HepG2 (cell line): ENCODE measurements at regions not wholly inside any gene's neighbourhood (a gene's known extent, or its start where the extent isn't known, plus 50 kb on each side); places are given as distances from the start of the nearest gene placed in this dataset.

Source experiments
- ATAC-seq: fragments of 200-7000 bp; cut with Tn5 transposase; 3 replicates; pipeline ENCODE4 v1.9.1; 2020; ENCODE audit warnings: mild to moderate bottlenecking, moderate library complexity
- BruUV-seq: library from RNA; stranded (reverse); fragments of 400-500 nt; replicated peaks from 2 replicates; lab custom pipeline; 2021; lab: Mats Ljungman, UMichigan
- CTCF ChIA-PET: fragments of 300-600 bp; formaldehyde crosslinking; extraction: SDS; loops from one replicate; lab custom pipeline; 2021; ENCODE audit warnings: low total read pairs, inconsistent platforms, low intra/inter-chr PET ratio; lab: Yijun Ruan, JAX
- POLR2A ChIA-PET: fragments of 350-600 bp; sonication (Branson Sonifier 250); formaldehyde crosslinking; loops from one replicate; lab custom pipeline; 2020; ENCODE audit warnings: antibody characterized with exemption, inconsistent platforms; lab: Yijun Ruan, JAX
- DNase-seq: peaks from one replicate; pipeline ENCODE4 v3.0.0-alpha.2; 2015; ENCODE audit warnings: low spot score
- FAIRE-seq: peaks from 3 replicates; lab custom pipeline; 2011; peaks lifted over from hg19 to GRCh38; lab: Jason Lieb, UNC
- H2AFZ ChIP-seq: one replicate; pipeline ENCODE4 v1.6.1; 2011; ENCODE audit warnings: low read length, inconsistent platforms
- H3K27ac ChIP-seq: fragments of 300-600 bp; 3 replicates; pipeline ENCODE4 v1.8.0; 2011; ENCODE audit warnings: mixed run types, mild to moderate bottlenecking, mixed read lengths, low read length, inconsistent platforms; ENCODE audit not compliant: insufficient read depth; ENCODE audit errors: extremely low read length
- H3K27me3 ChIP-seq, 2 experiments: fragments of 200-600 bp in 1 of 2; 2 replicates in 1 of 2; 3 replicates in 1 of 2; pipeline versions ENCODE4 v1.6.0 to v1.8.0; 2011; ENCODE audit warnings: low read length in 2 of 2, mild to moderate bottlenecking in 2 of 2, moderate library complexity in 2 of 2, inconsistent platforms in 1 of 2; ENCODE audit not compliant: insufficient read depth in 2 of 2, control insufficient read depth in 1 of 2
- H3K36me3 ChIP-seq, 2 experiments: fragments of 200-600 bp in 1 of 2; replicated peaks in 1 of 2; 2 replicates in 1 of 2; 3 replicates in 1 of 2; pipeline versions ENCODE4 v1.5.1 to v1.8.0; 2011; ENCODE audit warnings: low read length in 2 of 2, inconsistent platforms in 1 of 2; ENCODE audit not compliant: insufficient read depth in 2 of 2, control insufficient read depth in 1 of 2
- H3K4me1 ChIP-seq: 2 replicates; pipeline ENCODE4 v1.5.1; 2012; ENCODE audit warnings: low read length, inconsistent platforms; ENCODE audit not compliant: insufficient read depth
- H3K4me2 ChIP-seq: 2 replicates; pipeline ENCODE4 v1.6.0; 2011; ENCODE audit warnings: low read depth, low read length, inconsistent platforms
- H3K4me3 ChIP-seq, 3 experiments: fragments of 200-600 bp in 1 of 3; sonication (generic), shearing (Covaris generic) in 1 of 3; replicated peaks in 1 of 3; 2 replicates each; pipeline ENCODE4 v1.5.1; 2011 to 2016; ENCODE audit warnings: low read length in 3 of 3, inconsistent platforms in 2 of 3, low read depth in 2 of 3, mild to moderate bottlenecking in 2 of 3, control low read depth in 1 of 3, mixed read lengths in 1 of 3; ENCODE audit not compliant: insufficient read depth in 1 of 3
- H3K79me2 ChIP-seq: one replicate; pipeline ENCODE4 v1.6.1; 2011; ENCODE audit warnings: low read length, inconsistent platforms; ENCODE audit not compliant: insufficient read depth
- H3K9ac ChIP-seq: 2 replicates; pipeline ENCODE4 v1.6.0; 2011; ENCODE audit warnings: mild to moderate bottlenecking, low read depth, low read length, inconsistent platforms; ENCODE audit not compliant: insufficient read depth
- H3K9me3 ChIP-seq: 2 replicates; pipeline ENCODE4 v1.5.1; 2012; ENCODE audit warnings: mild to moderate bottlenecking, low read length
- H4K20me1 ChIP-seq: 2 replicates; pipeline ENCODE4 v1.6.0; 2011; ENCODE audit warnings: inconsistent platforms, mild to moderate bottlenecking, low read length, moderate library complexity; ENCODE audit not compliant: insufficient read depth
- CSRNP1 ChIP-seq: sonication (generic); formaldehyde crosslinking; IDR thresholded peaks from 2 replicates; pipeline ENCODE4 v1.8.1; 2023; ENCODE audit warnings: mild to moderate bottlenecking, missing genetic modification reagents
- E2F5 ChIP-seq: sonication (generic); formaldehyde crosslinking; conservative IDR thresholded peaks from 2 replicates; pipeline ENCODE4 v1.4.0; 2020; ENCODE audit warnings: missing genetic modification reagents
- FOXM1 ChIP-seq: sonication (generic); formaldehyde crosslinking; IDR thresholded peaks from 2 replicates; pipeline ENCODE4 v1.5.0; 2020; ENCODE audit warnings: missing genetic modification reagents
- HCFC1 ChIP-seq: fragments of 150-350 bp; IDR thresholded peaks from 2 replicates; pipeline ENCODE4 v1.6.1; 2014; ENCODE audit warnings: low read depth, low read length
- HIC2 ChIP-seq: sonication (generic); formaldehyde crosslinking; IDR thresholded peaks from 2 replicates; pipeline ENCODE4 v1.9.0; 2022; ENCODE audit warnings: low read depth, missing genetic modification reagents
- HOXA9 ChIP-seq: sonication (generic); formaldehyde crosslinking; IDR thresholded peaks from 2 replicates; pipeline ENCODE4 v1.8.1; 2022; ENCODE audit warnings: missing genetic modification reagents, mild to moderate bottlenecking, moderate library complexity, borderline replicate concordance
- NKX3-1 ChIP-seq: sonication (generic); formaldehyde crosslinking; IDR thresholded peaks from 2 replicates; pipeline ENCODE4 v1.5.0; 2020; ENCODE audit warnings: missing genetic modification reagents
- PATZ1 ChIP-seq: sonication (generic); formaldehyde crosslinking; IDR thresholded peaks from 2 replicates; pipeline ENCODE4 v1.4.0; 2020; ENCODE audit warnings: missing genetic modification reagents
- PITX1 ChIP-seq: sonication (generic); formaldehyde crosslinking; IDR thresholded peaks from 2 replicates; pipeline ENCODE4 v1.5.1; 2020; ENCODE audit warnings: mild to moderate bottlenecking, missing genetic modification reagents
- SP140L ChIP-seq: sonication (generic); formaldehyde crosslinking; IDR thresholded peaks from 2 replicates; pipeline ENCODE4 v1.4.0; 2020; ENCODE audit warnings: missing genetic modification reagents, borderline replicate concordance
- USF2 ChIP-seq, 2 experiments: sonication (generic) in 1 of 2; formaldehyde crosslinking in 1 of 2; IDR thresholded peaks; 2 replicates each; pipeline versions ENCODE4 v1.5.1 to v1.6.1; 2011 to 2020; ENCODE audit warnings: borderline replicate concordance in 1 of 2, low read depth in 1 of 2, low read length in 1 of 2, mild to moderate bottlenecking in 1 of 2, missing genetic modification reagents in 1 of 2, moderate library complexity in 1 of 2
- ZBTB34 ChIP-seq: sonication (generic); formaldehyde crosslinking; IDR thresholded peaks from 2 replicates; pipeline ENCODE4 v1.8.0; 2022; ENCODE audit warnings: mild to moderate bottlenecking, missing genetic modification reagents
- ZNF431 ChIP-seq: sonication (generic); formaldehyde crosslinking; IDR thresholded peaks from 2 replicates; pipeline ENCODE4 v1.9.0; 2022; ENCODE audit warnings: missing genetic modification reagents, low read depth, mild to moderate bottlenecking, borderline replicate concordance
- ZNF747 ChIP-seq: sonication (generic); formaldehyde crosslinking; IDR thresholded peaks from 2 replicates; pipeline ENCODE4 v1.8.1; 2023; ENCODE audit warnings: missing genetic modification reagents, mild to moderate bottlenecking, borderline replicate concordance
- ZNF878 ChIP-seq: sonication (generic); formaldehyde crosslinking; IDR thresholded peaks from 2 replicates; pipeline ENCODE4 v1.8.1; 2023; ENCODE audit warnings: mild to moderate bottlenecking, missing genetic modification reagents, moderate library complexity
- WGBS: methylation state at CpG from one replicate; pipeline ENCODE4 v1.1.6; 2017; ENCODE audit warnings: low lambda C conversion rate; 5-methylcytosine and 5-hydroxymethylcytosine counted together
- in situ Hi-C: cut with HindIII; loops from 2 replicates; pipeline ENCODE4 v1.10.0; 2017; ENCODE audit warnings: low pct_unique_long_range_greater_than_20kb; ENCODE audit not compliant: extremely low pct_ligation_motif_present
- intact Hi-C: fragments of 100-400 bp; cut with micrococcal nuclease; formaldehyde crosslinking; loops from one replicate; pipeline ENCODE4 v1.10.0; 2022; ENCODE audit not compliant: unreplicated experiment

- H3K36me3 ChIP-seq: no peaks in the 10 kb centered on the region
- no peak overlapping the region for H2AFZ ChIP-seq
- H3K4me2 ChIP-seq: no peak overlapping the region
- in situ Hi-C loops (no loop called here), intact Hi-C loops (no loop called here)
- ChIA-PET POLR2A (no interaction called here), CTCF (no interaction called here)
- H3K27ac ChIP-seq: no peak overlapping the region
- ATAC-seq: no peak
- H3K27me3 ChIP-seq: no peaks in the 10 kb centered on the region
- no TSS peak for BruUV-seq
- 18% methylated on average over 8 of the region's 8 CpGs for WGBS
- no peaks in the 10 kb centered on the region for H3K4me1 ChIP-seq
- H4K20me1 ChIP-seq: no peaks in the 10 kb centered on the region
- H3K9me3 ChIP-seq: no peaks in the 10 kb centered on the region
- no peak for FAIRE-seq
- H3K79me2 ChIP-seq: no peaks in the 10 kb centered on the region
- H3K4me3 ChIP-seq: no peak overlapping the region
- DNase-seq: no peak
- no peak overlapping the region for H3K9ac ChIP-seq
- TF ChIP-seq ZNF878 (no peak), ZBTB34 (CRISPR knock-in tag) (no peak), E2F5 (no peak), USF2 (IDR thresholded peaks at IDR 0.05; ENCODE audit: low read depth, low read length) (no peak), USF2 (CRISPR knock-in tag; IDR thresholded peaks at IDR 0.05; ENCODE audit: borderline replicate concordance) (no peak), NKX3-1 (no peak), HOXA9 (CRISPR knock-in tag) (no peak), HCFC1 (no peak), SP140L (CRISPR knock-in tag) (no peak), FOXM1 (no peak), HIC2 (no peak), ZNF747 (CRISPR knock-in tag) (no peak), ZNF431 (CRISPR knock-in tag) (no peak), CSRNP1 (CRISPR knock-in tag) (no peak), PITX1 (CRISPR knock-in tag) (no peak), PATZ1 (CRISPR knock-in tag) (no peak)
Observed at GRCh38 chr2:212936572-212936971, 214.8 kb downstream of the IKZF2 start.
